ENCODE measurements at regions not wholly inside any gene's neighbourhood (a gene's known extent, or its start where the extent isn't known, plus 50 kb on each side); places are given as distances from the start of the nearest gene placed in this dataset.
A peak's percentile ranks its signal among the peaks of the same experiment; 100 is the strongest.

GRCh38 chr9:79312686-79313421 is 258.9 kb upstream of the TLE4 start:
- TF ChIP-seq CTCF (IDR thresholded peaks at IDR 0.05; ENCODE audit: insufficient read depth, missing control alignments) = no peak
- FAIRE-seq (no peak), DNase-seq (ENCODE audit: insufficient read length, low spot score) (peak; percentile 25)

GRCh38 chr9:79325501-79325900 is 246.3 kb upstream of the TLE4 start:
- FAIRE-seq = no peak
- no peak for DNase-seq (ENCODE audit: insufficient read length, low spot score)
- no peak for TF ChIP-seq CTCF (IDR thresholded peaks at IDR 0.05; ENCODE audit: insufficient read depth, missing control alignments)

GRCh38 chr9:79329861-79330260 is 241.9 kb upstream of the TLE4 start:
- FAIRE-seq = no peak

GRCh38 chr9:79334001-79334400 is 237.8 kb upstream of the TLE4 start:
- no peak for FAIRE-seq
- no peak for DNase-seq (ENCODE audit: insufficient read length, low spot score)
- TF ChIP-seq CTCF (IDR thresholded peaks at IDR 0.05; ENCODE audit: insufficient read depth, missing control alignments) = no peak

More at GRCh38 chr9:79329861-79330260, 241.9 kb upstream of the TLE4 start:
- no peak for TF ChIP-seq CTCF (IDR thresholded peaks at IDR 0.05; ENCODE audit: insufficient read depth, missing control alignments)
- no peak for DNase-seq (ENCODE audit: insufficient read length, low spot score)

- DNase-seq (ENCODE audit: insufficient read length, low spot score) (no peak), FAIRE-seq (no peak)
- no peak for TF ChIP-seq CTCF (IDR thresholded peaks at IDR 0.05; ENCODE audit: insufficient read depth, missing control alignments)
Measured at GRCh38 chr9:79334711-79335110, 237.1 kb upstream of the TLE4 start.

- no peak for TF ChIP-seq CTCF (IDR thresholded peaks at IDR 0.05; ENCODE audit: insufficient read depth, missing control alignments)
- DNase-seq (ENCODE audit: insufficient read length, low spot score) (no peak), FAIRE-seq (no peak)
Measured at GRCh38 chr9:79335987-79336386, 235.8 kb upstream of the TLE4 start.

- no peak for TF ChIP-seq CTCF (IDR thresholded peaks at IDR 0.05; ENCODE audit: insufficient read depth, missing control alignments)
- DNase-seq (ENCODE audit: insufficient read length, low spot score) (no peak), FAIRE-seq (no peak)
Measured at GRCh38 chr9:79341561-79341960, 230.2 kb upstream of the TLE4 start.

Measured in D721Med (cell line).